ENCODE measurements at regions not wholly inside any gene's neighbourhood (a gene's known extent, or its start where the extent isn't known, plus 50 kb on each side); places are given as distances from the start of the nearest gene placed in this dataset.
"Not testable (repeated sequence)": the region's sequence is repeated elsewhere in the genome, so short reads cannot be mapped to it uniquely, and the experiment has no call there.

GRCh38 chr3:195986576-195986975 is 78.2 kb upstream of the TNK2 start:
- TF ChIP-seq CTCF (conservative IDR thresholded peaks at IDR 0.05; ENCODE audit: low read length); EZH2phosphoT487 (IDR thresholded peaks at IDR 0.05; ENCODE audit: borderline replicate concordance): not testable (repeated sequence)

Data from Loucy (cell line).